K562 (cell line): ENCODE measurements at regions not wholly inside any gene's neighbourhood (a gene's known extent, or its start where the extent isn't known, plus 50 kb on each side); places are given as distances from the start of the nearest gene placed in this dataset.

Experiments used
- ARID2 ChIP-seq: fragments of 450-650 bp; IDR thresholded peaks from 2 replicates; pipeline ENCODE4 v1.6.1; 2017; ENCODE audit warnings: antibody characterized with exemption, mild to moderate bottlenecking
- CBFA2T2 ChIP-seq: fragments of 450-650 bp; conservative IDR thresholded peaks from 2 replicates; pipeline ENCODE4 v1.6.1; 2017; ENCODE audit warnings: mild to moderate bottlenecking
- CREB1 ChIP-seq, 2 experiments: sonication (generic) in 1 of 2; formaldehyde crosslinking in 1 of 2; IDR thresholded peaks; 2 replicates each; pipeline versions ENCODE4 v1.6.1 to v1.8.0; 2012 to 2022; ENCODE audit warnings: inconsistent platforms in 1 of 2, mild to moderate bottlenecking in 1 of 2, missing genetic modification reagents in 1 of 2, moderate library complexity in 1 of 2
- ELK3 ChIP-seq: fragments of 450-650 bp; formaldehyde crosslinking; IDR thresholded peaks from 2 replicates; pipeline ENCODE4 v1.4.0; 2020; ENCODE audit warnings: mild to moderate bottlenecking
- ILF3 ChIP-seq: fragments of 450-650 bp; IDR thresholded peaks from 2 replicates; pipeline ENCODE4 v1.6.1; 2018; ENCODE audit warnings: antibody characterized with exemption, mild to moderate bottlenecking, moderate library complexity, borderline replicate concordance
- MAFG ChIP-seq: fragments of 450-650 bp; conservative IDR thresholded peaks from 2 replicates; pipeline ENCODE4 v1.6.1; 2016; ENCODE audit warnings: missing genetic modification characterization, missing compliant biosample characterization
- RBM34 ChIP-seq: fragments of 200-400 bp; formaldehyde crosslinking; IDR thresholded peaks from 2 replicates; pipeline ENCODE4 v1.6.1; 2018; ENCODE audit warnings: low read length, borderline replicate concordance; ENCODE audit not compliant: insufficient read depth
- SAP30 ChIP-seq: fragments of 200-600 bp; sonication (generic); IDR thresholded peaks from 2 replicates; pipeline ENCODE4 v1.6.1; 2012; ENCODE audit warnings: borderline replicate concordance, low read depth, mild to moderate bottlenecking, moderate library complexity, low read length, control low read depth, inconsistent platforms; ENCODE audit not compliant: insufficient read depth, poor library complexity, severe bottlenecking
- USF1 ChIP-seq: sonication (generic); formaldehyde crosslinking; IDR thresholded peaks from 2 replicates; pipeline ENCODE4 v1.9.0; 2022; ENCODE audit warnings: mild to moderate bottlenecking, missing genetic modification reagents
- ZKSCAN1 ChIP-seq: fragments of 150-350 bp; IDR thresholded peaks from 2 replicates; pipeline ENCODE4 v1.6.1; 2016; ENCODE audit warnings: low read depth, low read length
- TF ChIP-seq, protein P1 (sequence below): fragments of 450-650 bp; IDR thresholded peaks from 2 replicates; pipeline ENCODE4 v1.6.1; 2016; ENCODE audit warnings: antibody characterized with exemption

GRCh38 chr1:81682490-81682889 lies 118.2 kb upstream of the ADGRL2 start (continued):
- TF ChIP-seq ELK3 (CRISPR knock-in tag): no peak
- no peak for TF ChIP-seq ZKSCAN1
- TF ChIP-seq CREB1 (IDR thresholded peaks at IDR 0.05): no peak
- TF ChIP-seq CREB1 (CRISPR knock-in tag; IDR thresholded peaks at IDR 0.05): no peak
- TF ChIP-seq USF1 (CRISPR knock-in tag): no peak
- no peak for TF ChIP-seq CBFA2T2
- TF ChIP-seq ILF3: no peak
- TF ChIP-seq SAP30: no peak
- no peak for TF ChIP-seq RBM34
- no peak for TF ChIP-seq MAFG
- TF ChIP-seq, protein P1, sequence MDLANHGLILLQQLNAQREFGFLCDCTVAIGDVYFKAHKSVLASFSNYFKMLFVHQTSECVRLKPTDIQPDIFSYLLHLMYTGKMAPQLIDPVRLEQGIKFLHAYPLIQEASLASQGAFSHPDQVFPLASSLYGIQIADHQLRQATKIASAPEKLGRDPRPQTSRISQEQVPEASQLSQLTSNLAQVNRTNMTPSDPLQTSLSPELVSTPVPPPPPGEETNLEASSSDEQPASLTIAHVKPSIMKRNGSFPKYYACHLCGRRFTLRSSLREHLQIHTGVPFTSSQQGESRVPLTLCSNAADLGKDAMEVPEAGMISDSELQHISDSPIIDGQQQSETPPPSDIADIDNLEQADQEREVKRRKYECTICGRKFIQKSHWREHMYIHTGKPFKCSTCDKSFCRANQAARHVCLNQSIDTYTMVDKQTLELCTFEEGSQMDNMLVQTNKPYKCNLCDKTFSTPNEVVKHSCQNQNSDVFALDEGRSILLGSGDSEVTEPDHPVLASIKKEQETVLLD: no peak
- no peak for TF ChIP-seq ARID2
- TF ChIP-seq, all 486 proteins: peak for 0
